ENCODE measurements at regions not wholly inside any gene's neighbourhood (a gene's known extent, or its start where the extent isn't known, plus 50 kb on each side); places are given as distances from the start of the nearest gene placed in this dataset.
"Not testable (repeated sequence)": the region's sequence is repeated elsewhere in the genome, so short reads cannot be mapped to it uniquely, and the experiment has no call there.

DNA sequence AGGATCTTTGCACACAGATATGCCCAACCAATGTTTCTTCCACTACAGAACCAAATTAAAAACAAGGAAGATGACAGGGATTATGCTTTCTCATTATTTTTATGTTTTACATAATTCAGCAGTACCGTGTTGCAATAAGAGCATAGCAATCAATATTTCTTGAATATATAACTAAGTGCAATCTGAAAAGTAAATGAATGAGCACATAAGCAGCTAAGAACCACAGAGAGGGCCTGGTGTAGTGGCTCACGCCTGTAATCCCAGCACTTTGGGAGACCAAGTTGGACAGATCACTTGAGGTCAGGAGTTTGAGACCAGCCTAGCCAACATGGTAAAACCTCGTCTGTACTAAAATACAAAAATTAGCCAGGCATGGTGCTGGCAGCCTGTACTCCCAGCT is 423.7 kb downstream of the MRPL39 start:
- TF ChIP-seq, protein P1, sequence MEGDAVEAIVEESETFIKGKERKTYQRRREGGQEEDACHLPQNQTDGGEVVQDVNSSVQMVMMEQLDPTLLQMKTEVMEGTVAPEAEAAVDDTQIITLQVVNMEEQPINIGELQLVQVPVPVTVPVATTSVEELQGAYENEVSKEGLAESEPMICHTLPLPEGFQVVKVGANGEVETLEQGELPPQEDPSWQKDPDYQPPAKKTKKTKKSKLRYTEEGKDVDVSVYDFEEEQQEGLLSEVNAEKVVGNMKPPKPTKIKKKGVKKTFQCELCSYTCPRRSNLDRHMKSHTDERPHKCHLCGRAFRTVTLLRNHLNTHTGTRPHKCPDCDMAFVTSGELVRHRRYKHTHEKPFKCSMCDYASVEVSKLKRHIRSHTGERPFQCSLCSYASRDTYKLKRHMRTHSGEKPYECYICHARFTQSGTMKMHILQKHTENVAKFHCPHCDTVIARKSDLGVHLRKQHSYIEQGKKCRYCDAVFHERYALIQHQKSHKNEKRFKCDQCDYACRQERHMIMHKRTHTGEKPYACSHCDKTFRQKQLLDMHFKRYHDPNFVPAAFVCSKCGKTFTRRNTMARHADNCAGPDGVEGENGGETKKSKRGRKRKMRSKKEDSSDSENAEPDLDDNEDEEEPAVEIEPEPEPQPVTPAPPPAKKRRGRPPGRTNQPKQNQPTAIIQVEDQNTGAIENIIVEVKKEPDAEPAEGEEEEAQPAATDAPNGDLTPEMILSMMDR (IDR thresholded peaks at IDR 0.05; ENCODE audit: low read depth, low read length), result no peak

DNA sequence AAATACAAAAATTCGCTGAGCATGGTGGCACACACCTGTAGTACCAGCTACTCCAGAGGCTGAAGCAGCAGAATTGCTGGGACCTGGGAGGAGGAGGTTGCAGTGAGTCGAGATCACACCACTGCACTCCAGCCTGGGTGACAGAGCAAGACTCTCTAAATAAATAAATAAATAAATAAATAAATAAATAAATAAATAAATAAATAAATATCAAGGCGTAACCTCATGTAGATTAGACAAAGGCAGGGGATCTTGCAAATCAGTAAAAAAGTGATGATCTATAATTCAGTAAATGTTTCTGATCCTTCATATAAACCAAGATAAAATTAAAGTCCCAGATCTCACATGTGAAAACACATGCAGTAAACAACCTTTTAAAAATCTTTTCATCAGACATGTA is 425.6 kb downstream of the MRPL39 start:
- DNase-seq (ENCODE audit: extremely low read depth, low read depth), result not testable (repeated sequence)

More for the DNA sequence above, 423.7 kb downstream of the MRPL39 start:
- DNase-seq (ENCODE audit: extremely low read depth, low read depth), result no peak

DNA sequence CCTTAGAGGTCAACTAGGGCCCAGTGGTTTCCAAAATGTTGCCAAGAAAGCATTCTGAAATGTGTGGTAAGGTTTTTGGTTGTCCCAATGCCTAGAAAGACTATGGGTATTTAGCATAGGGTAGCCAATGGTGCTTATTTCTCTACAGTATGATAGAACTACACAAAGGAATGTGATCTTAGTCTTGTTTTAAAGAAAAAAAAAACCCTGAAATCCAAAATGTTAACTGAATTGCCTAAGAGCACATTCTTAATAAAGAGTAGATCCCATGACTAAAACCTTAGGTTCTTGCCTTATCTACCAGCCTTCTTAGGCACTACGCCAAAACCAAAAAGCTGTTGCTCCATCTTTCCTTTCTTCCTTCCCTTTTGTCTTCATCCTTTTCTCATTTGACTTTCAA is 428.2 kb downstream of the MRPL39 start:
- DNase-seq (ENCODE audit: extremely low read depth, low read depth), result no peak
- TF ChIP-seq, protein P1 (IDR thresholded peaks at IDR 0.05; ENCODE audit: low read depth, low read length), result no peak

DNA sequence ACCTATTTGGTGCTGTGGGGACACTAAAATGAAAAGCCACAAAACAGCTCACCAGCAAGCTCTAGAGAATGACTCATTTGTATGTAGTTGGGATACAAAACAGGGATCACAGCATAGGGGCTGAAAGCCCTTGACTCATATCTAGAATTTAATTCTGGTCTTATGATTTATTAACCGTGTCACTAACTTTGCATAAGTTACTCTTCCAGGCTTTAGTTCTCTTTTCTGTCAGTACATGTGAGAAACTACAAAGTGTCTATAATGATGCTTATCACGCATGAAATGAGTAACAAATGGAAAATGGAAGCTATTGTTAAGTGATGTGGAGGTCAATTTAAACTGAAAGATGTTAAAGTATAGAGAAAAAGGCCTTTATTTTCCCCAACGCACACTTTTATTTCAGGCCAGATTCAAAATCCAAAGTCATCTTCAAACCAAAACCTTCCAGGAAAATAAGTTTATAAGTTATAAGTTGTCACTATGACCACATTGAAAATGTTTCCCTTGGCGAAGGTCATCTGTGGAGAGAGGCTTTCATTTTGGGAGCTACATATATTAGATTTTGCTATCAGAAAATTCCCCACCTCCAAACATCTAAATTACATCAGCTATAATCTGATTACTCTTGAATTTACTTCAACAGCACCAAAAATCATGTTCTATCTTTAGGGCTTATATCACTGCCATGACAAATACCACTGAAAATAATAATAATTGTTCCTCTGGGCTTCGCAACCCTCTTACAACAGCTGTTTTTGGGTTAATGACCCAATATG is 430.5 kb downstream of the MRPL39 start:
- DNase-seq (ENCODE audit: extremely low read depth, low read depth), result no peak
- TF ChIP-seq, protein P1 (IDR thresholded peaks at IDR 0.05; ENCODE audit: low read depth, low read length), result no peak

DNA sequence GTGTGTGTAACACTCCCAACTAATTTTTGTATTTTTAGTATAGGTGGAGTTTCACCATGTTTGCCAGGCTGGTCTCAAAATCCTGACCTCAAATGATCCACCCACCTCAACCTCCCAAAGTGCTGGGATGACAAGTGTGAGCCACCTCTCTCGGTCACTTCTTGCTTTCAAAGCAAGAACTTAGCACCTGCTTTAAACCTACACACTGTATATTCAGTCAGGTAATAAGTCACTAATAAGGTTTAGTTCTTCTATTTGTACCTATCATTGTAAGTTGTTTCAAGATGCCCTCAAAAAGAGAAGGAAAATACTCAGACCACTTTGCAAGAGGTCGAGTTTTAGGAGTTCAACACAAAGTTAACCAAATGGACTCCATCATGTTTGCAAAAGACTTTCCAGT is 431.3 kb downstream of the MRPL39 start:
- TF ChIP-seq, protein P1 (IDR thresholded peaks at IDR 0.05; ENCODE audit: low read depth, low read length), result no peak
- no peak for DNase-seq (ENCODE audit: extremely low read depth, low read depth)

DNA sequence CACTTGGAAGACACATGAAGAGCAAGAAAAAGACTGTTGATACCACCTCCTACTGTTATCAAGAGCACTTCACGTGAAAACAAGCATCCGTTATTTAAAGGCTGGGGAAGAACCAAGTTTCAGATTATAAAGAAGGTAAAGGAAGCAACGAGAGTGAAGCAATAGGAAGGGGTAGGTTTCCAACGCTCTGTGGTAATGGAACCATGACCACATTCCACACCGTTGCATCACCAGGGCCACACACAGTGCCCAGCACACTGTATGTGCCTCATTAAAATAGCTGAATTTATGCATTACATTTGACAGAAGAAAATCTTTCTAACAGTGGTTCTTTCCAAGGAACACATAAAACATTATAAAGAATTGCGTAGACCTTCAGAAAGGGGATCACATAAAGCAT is 435.8 kb downstream of the MRPL39 start:
- TF ChIP-seq, protein P1 (IDR thresholded peaks at IDR 0.05; ENCODE audit: low read depth, low read length), result no peak
- DNase-seq (ENCODE audit: extremely low read depth, low read depth), result no peak

DNA sequence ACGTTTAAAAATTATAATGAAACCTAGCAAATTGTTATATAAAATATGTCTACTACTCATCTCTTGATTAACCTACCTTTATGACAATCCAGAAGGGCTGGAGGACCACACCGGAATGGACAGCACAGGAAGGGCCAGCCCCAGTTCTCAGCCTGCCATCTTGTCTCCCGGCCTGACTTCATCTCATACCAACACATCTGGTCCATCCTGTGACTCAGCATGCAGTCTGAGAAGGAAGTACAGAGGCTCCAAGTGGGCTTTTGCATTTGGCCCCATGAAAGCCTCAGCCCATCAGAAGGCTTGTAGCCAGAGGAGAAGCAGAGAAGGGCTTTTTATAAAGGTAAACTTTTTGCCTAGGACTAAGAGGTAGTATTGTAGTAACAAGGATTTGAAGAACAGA is 436.6 kb downstream of the MRPL39 start:
- DNase-seq (ENCODE audit: extremely low read depth, low read depth), result no peak
- TF ChIP-seq, protein P1 (IDR thresholded peaks at IDR 0.05; ENCODE audit: low read depth, low read length), result no peak

DNA sequence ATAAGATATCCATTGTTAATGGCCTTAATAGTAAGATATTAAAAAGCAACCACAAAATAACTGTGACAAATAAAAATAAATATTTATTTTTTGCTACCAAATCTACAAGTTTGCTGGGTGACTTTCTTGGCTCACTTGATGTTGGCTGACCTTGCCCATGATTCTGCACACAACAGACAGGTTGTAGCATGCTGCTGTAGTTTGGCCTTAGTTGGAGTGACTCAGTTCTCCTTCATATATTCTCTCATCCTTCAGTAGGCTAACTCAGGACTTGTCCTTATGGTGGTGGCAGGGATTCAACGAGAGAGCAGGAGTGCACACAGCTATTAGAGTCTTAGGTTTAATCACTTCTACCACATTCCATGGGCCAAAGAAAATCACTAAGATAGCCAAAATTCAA is 437.9 kb downstream of the MRPL39 start:
- TF ChIP-seq, protein P1 (IDR thresholded peaks at IDR 0.05; ENCODE audit: low read depth, low read length), result no peak
- DNase-seq (ENCODE audit: extremely low read depth, low read depth), result no peak

DNA sequence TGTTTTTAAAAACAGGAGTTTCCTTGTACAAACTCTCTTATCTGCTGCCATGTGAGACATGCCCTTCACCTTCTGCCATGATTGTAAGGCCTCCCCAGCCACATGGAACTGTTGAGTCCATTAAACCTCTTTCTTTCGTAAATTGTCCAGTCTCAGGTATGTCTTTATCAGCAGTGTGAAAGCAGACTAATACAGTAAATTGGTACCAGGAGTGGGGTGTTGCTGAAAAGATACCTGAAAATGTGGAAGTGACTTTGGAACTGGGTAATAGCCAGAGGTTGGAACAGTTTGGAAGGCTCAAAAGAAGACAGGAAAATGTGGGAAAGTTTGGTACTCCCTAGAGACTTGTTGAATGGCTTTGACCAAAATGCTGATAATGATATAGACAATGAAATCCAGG is 440.4 kb downstream of the MRPL39 start:
- not testable (repeated sequence) for DNase-seq (ENCODE audit: extremely low read depth, low read depth)

Measured in AG09319 (cell line).